ENCODE measurements at regions not wholly inside any gene's neighbourhood (a gene's known extent, or its start where the extent isn't known, plus 50 kb on each side); places are given as distances from the start of the nearest gene placed in this dataset.

DNA sequence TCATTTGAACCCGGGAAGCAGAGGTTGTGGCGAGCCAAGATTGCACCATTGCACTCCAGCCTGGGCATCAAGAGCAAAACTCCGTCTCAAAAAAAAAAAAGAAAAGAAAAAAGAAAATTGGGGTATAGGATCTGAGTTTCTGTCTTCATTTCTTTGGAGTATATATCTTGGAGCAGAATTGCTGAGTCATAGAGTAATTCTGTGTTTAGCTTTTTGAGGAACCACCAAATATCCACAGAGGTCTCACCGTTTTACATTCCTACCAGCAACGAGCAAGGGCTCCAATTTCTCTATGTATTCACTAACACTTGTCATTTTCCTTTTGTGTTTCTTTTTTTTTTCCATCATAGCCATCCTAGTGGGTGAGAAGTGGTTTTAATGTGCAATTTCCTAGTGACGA lies 87.6 kb upstream of the TEX51 start:
- no peak for TF ChIP-seq CTCF (IDR thresholded peaks at IDR 0.05)
- no peak for TF ChIP-seq POLR2A (IDR thresholded peaks at IDR 0.05)

All from right lobe of liver (tissue), 4 donors.